GM10248 (cell line): ENCODE measurements at regions not wholly inside any gene's neighbourhood (a gene's known extent, or its start where the extent isn't known, plus 50 kb on each side); places are given as distances from the start of the nearest gene placed in this dataset.

Source experiments
- CTCF ChIA-PET: fragments of 300-600 bp; sonication (Branson Sonifier 250); formaldehyde crosslinking; extraction: SDS; loops from one replicate; lab custom pipeline; 2021; ENCODE audit warnings: antibody characterized with exemption; lab: Yijun Ruan, JAX
- POLR2A ChIA-PET: fragments of 350-650 bp; sonication (Branson Sonifier 250); formaldehyde crosslinking; extraction: SDS; loops from one replicate; lab custom pipeline; 2020; ENCODE audit warnings: antibody characterized with exemption; lab: Yijun Ruan, JAX
- DNase-seq: peaks from one replicate; pipeline ENCODE4 v3.0.0; 2012; ENCODE audit errors: extremely low spot score
- CTCF ChIP-seq: IDR thresholded peaks from 2 replicates; pipeline ENCODE4 v1.5.1; 2012; ENCODE audit warnings: mild to moderate bottlenecking, low read depth; ENCODE audit errors: extremely low read depth, missing control alignments, control extremely low read depth

GRCh38 chrX:95117556-95117955, 1443.5 kb downstream of the FAM133A start:
- TF ChIP-seq CTCF: no peak
- ChIA-PET POLR2A (no interaction called here), CTCF (no interaction called here)
- DNase-seq: no peak

- ChIA-PET CTCF (no interaction called here), POLR2A (no interaction called here)
- DNase-seq: no peak
- no peak for TF ChIP-seq CTCF
Measured at GRCh38 chrX:95145848-95146490, 1472.0 kb downstream of the FAM133A start.

GRCh38 chrX:95152810-95153209, 1478.8 kb downstream of the FAM133A start:
- ChIA-PET CTCF (no interaction called here), POLR2A (no interaction called here)

GRCh38 chrX:95156566-95156965, 1482.6 kb downstream of the FAM133A start:
- CTCF ChIA-PET: no interaction called here
- POLR2A ChIA-PET: no interaction called here
- DNase-seq: no peak
- no peak for TF ChIP-seq CTCF

More at GRCh38 chrX:95152810-95153209, 1478.8 kb downstream of the FAM133A start:
- TF ChIP-seq CTCF: no peak
- DNase-seq: no peak
